ENCODE measurements at regions not wholly inside any gene's neighbourhood (a gene's known extent, or its start where the extent isn't known, plus 50 kb on each side); places are given as distances from the start of the nearest gene placed in this dataset.

GRCh38 chr2:64361151-64361938 lies 92.6 kb upstream of the LGALSL start:
- ATAC-seq: no peak
- TF ChIP-seq, protein P1, sequence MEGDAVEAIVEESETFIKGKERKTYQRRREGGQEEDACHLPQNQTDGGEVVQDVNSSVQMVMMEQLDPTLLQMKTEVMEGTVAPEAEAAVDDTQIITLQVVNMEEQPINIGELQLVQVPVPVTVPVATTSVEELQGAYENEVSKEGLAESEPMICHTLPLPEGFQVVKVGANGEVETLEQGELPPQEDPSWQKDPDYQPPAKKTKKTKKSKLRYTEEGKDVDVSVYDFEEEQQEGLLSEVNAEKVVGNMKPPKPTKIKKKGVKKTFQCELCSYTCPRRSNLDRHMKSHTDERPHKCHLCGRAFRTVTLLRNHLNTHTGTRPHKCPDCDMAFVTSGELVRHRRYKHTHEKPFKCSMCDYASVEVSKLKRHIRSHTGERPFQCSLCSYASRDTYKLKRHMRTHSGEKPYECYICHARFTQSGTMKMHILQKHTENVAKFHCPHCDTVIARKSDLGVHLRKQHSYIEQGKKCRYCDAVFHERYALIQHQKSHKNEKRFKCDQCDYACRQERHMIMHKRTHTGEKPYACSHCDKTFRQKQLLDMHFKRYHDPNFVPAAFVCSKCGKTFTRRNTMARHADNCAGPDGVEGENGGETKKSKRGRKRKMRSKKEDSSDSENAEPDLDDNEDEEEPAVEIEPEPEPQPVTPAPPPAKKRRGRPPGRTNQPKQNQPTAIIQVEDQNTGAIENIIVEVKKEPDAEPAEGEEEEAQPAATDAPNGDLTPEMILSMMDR (IDR thresholded peaks at IDR 0.05): no peak
- no peak for DNase-seq

DNA sequence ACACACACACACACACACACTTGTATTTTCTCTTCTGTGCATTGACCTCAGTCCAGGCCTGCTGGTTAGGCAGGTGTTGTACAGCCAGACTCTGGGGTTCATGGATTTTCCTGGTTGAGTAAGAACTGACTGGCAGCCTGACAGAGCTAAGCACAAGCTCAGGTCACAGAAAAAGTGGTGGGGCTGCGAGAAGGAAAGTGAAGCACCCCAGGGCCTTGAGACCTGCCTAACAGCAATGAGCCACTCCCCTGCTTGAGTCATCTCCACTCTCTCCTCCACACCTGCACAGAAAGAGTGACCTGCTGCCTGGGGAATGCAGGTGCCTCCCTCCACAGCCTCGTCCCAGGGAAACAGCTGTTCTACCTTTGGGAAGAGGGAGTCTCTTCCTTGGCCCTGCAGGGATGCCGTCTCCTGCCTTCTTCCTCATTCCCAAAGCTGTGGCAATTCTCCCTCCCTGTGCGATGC lies 91.4 kb upstream of the LGALSL start:
- ATAC-seq: no peak
- Histone ChIP-seq H3K9me3 (no peaks in the 10 kb centered on the region), H3K4me3 (no peak overlapping the region), H3K27me3 (ENCODE audit: insufficient read depth in 3 of 3, low read length in 2 of 3) (no peaks in the 10 kb centered on the region), H3K4me1 (no peaks in the 10 kb centered on the region), H3K36me3 (ENCODE audit: insufficient read depth in 1 of 2, low read depth in 1 of 2) (no peaks in the 10 kb centered on the region), H3K27ac (no peak overlapping the region)
- TF ChIP-seq, protein P1 (IDR thresholded peaks at IDR 0.05): no peak
- no peak for DNase-seq
- 87 to 95% (median 90%) methylated on average over 4 of the region's 4 CpGs for WGBS, 3 donors
- intact Hi-C loops (cut with DNase I): loop anchor here in 1 of 2 donors (5.0 kb wide), 1 partner anchor 40 kb away; no protein-coding TSS in a partner anchor

More at GRCh38 chr2:64361151-64361938, 92.6 kb upstream of the LGALSL start:
- Histone ChIP-seq H3K4me3 (no peak overlapping the region), H3K36me3 (ENCODE audit: insufficient read depth in 1 of 2, low read depth in 1 of 2) (no peaks in the 10 kb centered on the region), H3K27ac (no peak overlapping the region), H3K9me3 (no peaks in the 10 kb centered on the region), H3K4me1 (peaks cover 4% of the 10 kb centered on the region), H3K27me3 (ENCODE audit: insufficient read depth in 3 of 3, low read length in 2 of 3) (no peaks in the 10 kb centered on the region)
- 84 to 86% (median 84%) methylated on average over 12 of the region's 12 CpGs for WGBS, 3 donors
- intact Hi-C loops (cut with DNase I): loop anchor here in 1 of 2 donors (5.0 kb wide), 1 partner anchor 41 kb away; no protein-coding TSS in a partner anchor

DNA sequence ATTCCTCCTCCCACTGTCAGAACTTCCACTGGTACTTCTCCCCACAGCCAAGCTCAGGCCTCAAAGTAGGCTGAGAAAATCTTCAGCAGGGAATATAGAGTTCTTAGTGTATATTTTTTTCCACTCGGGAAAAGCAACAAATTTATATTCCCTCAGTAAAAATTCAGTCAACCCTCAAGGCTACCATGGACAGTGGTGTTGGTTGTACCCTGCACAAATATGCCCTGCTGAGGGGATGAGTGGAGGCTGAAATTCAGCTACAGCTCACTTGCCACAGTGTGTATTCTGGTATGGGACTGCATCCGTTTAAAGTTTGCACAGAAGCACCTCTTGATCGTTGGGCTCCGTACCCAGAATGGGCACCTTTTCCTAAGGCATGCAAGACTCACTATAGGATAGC lies 90.8 kb upstream of the LGALSL start:
- H3K4me3 ChIP-seq: no peak overlapping the region
- no peaks in the 10 kb centered on the region for H3K36me3 ChIP-seq (ENCODE audit: insufficient read depth in 1 of 2, low read depth in 1 of 2)
- TF ChIP-seq, protein P1 (IDR thresholded peaks at IDR 0.05): no peak
- no peaks in the 10 kb centered on the region for H3K9me3 ChIP-seq
- DNase-seq (no peak), ATAC-seq (no peak)
- intact Hi-C loops (cut with DNase I): loop anchor here in 1 of 2 donors (5.0 kb wide), 1 partner anchor 39 kb away; no protein-coding TSS in a partner anchor
- no peaks in the 10 kb centered on the region for H3K27me3 ChIP-seq (ENCODE audit: insufficient read depth in 3 of 3, low read length in 2 of 3)
- WGBS, 3 donors: 92 to 96% (median 93%) methylated on average over 4 of the region's 4 CpGs
- H3K4me1 ChIP-seq: no peaks in the 10 kb centered on the region
- H3K27ac ChIP-seq: no peak overlapping the region

DNA sequence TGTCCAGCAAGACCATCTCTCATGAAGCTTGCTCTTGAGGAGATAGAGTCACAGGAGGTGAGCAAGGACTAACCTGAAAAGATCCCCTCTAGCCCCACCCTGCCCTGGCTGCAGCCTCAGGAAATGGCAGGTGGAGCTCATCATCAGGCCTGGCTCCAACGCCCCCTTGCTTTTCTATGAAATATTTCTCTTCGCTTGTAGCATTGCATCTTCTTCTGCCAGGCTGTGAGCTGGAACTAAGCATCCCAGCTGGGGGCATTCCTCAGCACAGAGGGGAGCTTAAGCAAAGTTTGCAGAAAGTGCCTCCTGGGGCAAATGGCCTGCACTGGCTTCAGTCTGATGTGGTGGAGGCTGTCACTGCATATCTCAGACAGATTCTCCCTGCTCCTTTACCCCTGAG lies 90.1 kb upstream of the LGALSL start:
- no peak for ATAC-seq
- H3K36me3 ChIP-seq (ENCODE audit: insufficient read depth in 1 of 2, low read depth in 1 of 2): no peaks in the 10 kb centered on the region
- no peak overlapping the region for H3K27ac ChIP-seq
- no peak for DNase-seq
- intact Hi-C loops (cut with DNase I): loop anchor here in 1 of 2 donors (5.0 kb wide), 1 partner anchor 38 kb away; no protein-coding TSS in a partner anchor
- no peaks in the 10 kb centered on the region for H3K4me1 ChIP-seq
- TF ChIP-seq, protein P1 (IDR thresholded peaks at IDR 0.05): no peak
- 76 to 85% (median 83%) methylated on average over 2 of the region's 2 CpGs for WGBS, 3 donors
- H3K9me3 ChIP-seq: no peaks in the 10 kb centered on the region
- H3K27me3 ChIP-seq (ENCODE audit: insufficient read depth in 3 of 3, low read length in 2 of 3): no peaks in the 10 kb centered on the region
- H3K4me3 ChIP-seq: no peak overlapping the region
